H1 (cell line): ENCODE measurements at regions not wholly inside any gene's neighbourhood (a gene's known extent, or its start where the extent isn't known, plus 50 kb on each side); places are given as distances from the start of the nearest gene placed in this dataset.

Experiments used
- ATF2 ChIP-seq: IDR thresholded peaks from 2 replicates; pipeline ENCODE4 v1.6.1; 2012; ENCODE audit warnings: low read length, inconsistent platforms
- CBX5 ChIP-seq: fragments of 300-800, 300-1000 bp; sonication (generic); IDR thresholded peaks from 2 replicates; pipeline ENCODE4 v1.7.1; 2016; ENCODE audit warnings: antibody characterized with exemption, low read length, low read depth
- CHD7 ChIP-seq: fragments of 300-600 bp; sonication (generic); IDR thresholded peaks from 2 replicates; pipeline ENCODE4 v1.7.1; 2012; ENCODE audit warnings: low read length, moderate library complexity, mild to moderate bottlenecking, inconsistent platforms; ENCODE audit not compliant: insufficient replicate concordance
- MAX ChIP-seq: IDR thresholded peaks from 2 replicates; pipeline ENCODE4 v1.6.1; 2012; ENCODE audit warnings: inconsistent platforms

- TF ChIP-seq CHD7 (no peak), ATF2 (no peak), MAX (no peak), CBX5 (no peak)
These were observed 54.6 kb upstream of the OPN4 start (continued) for GRCh38 chr10:86599729-86600128.
